LNCaP clone FGC (cell line): ENCODE measurements at regions not wholly inside any gene's neighbourhood (a gene's known extent, or its start where the extent isn't known, plus 50 kb on each side); places are given as distances from the start of the nearest gene placed in this dataset.

Experiments used
- DNase-seq: peaks from one replicate; pipeline ENCODE4 v3.0.0-alpha.2; 2011; ENCODE audit warnings: low read depth
- H3K4me3 ChIP-seq: 2 replicates; pipeline ENCODE4 v1.5.1; 2011; ENCODE audit warnings: mild to moderate bottlenecking, low read depth, low read length, control low read depth
- CTCF ChIP-seq: IDR thresholded peaks from 2 replicates; pipeline ENCODE4 v1.5.1; 2012; ENCODE audit warnings: mild to moderate bottlenecking; ENCODE audit not compliant: control insufficient read depth, insufficient read depth; ENCODE audit errors: extremely low read depth

GRCh38 chr2:2716771-2717170 is 385.7 kb upstream of the MYT1L start:
- no peak for DNase-seq
- TF ChIP-seq CTCF: no peak
- no peak overlapping the region for H3K4me3 ChIP-seq

- no peak for TF ChIP-seq CTCF
- DNase-seq: no peak
- H3K4me3 ChIP-seq: no peak overlapping the region
Observed at GRCh38 chr2:2715036-2715818, 384.2 kb upstream of the MYT1L start.

GRCh38 chr2:2714408-2714807 is 383.3 kb upstream of the MYT1L start:
- no peak for TF ChIP-seq CTCF
- no peak overlapping the region for H3K4me3 ChIP-seq
- DNase-seq: no peak

GRCh38 chr2:2709431-2709770 is 378.3 kb upstream of the MYT1L start:
- no peak overlapping the region for H3K4me3 ChIP-seq
- no peak for TF ChIP-seq CTCF
- DNase-seq: no peak

- no peak overlapping the region for H3K4me3 ChIP-seq
- DNase-seq: no peak
- no peak for TF ChIP-seq CTCF
Observed at GRCh38 chr2:2708575-2709430, 377.7 kb upstream of the MYT1L start.

GRCh38 chr2:2707206-2707991 is 376.3 kb upstream of the MYT1L start:
- no peak overlapping the region for H3K4me3 ChIP-seq
- TF ChIP-seq CTCF: no peak
- DNase-seq: no peak
